GM18498 (cell line): ENCODE measurements at regions not wholly inside any gene's neighbourhood (a gene's known extent, or its start where the extent isn't known, plus 50 kb on each side); places are given as distances from the start of the nearest gene placed in this dataset.

Experiments used
- ATAC-seq: cut with Tn5 transposase; IDR thresholded peaks from one replicate; pipeline ENCODE4 v1.9.1; 2021; ENCODE audit warnings: mild to moderate bottlenecking, moderate library complexity; ENCODE audit not compliant: unreplicated experiment

DNA sequence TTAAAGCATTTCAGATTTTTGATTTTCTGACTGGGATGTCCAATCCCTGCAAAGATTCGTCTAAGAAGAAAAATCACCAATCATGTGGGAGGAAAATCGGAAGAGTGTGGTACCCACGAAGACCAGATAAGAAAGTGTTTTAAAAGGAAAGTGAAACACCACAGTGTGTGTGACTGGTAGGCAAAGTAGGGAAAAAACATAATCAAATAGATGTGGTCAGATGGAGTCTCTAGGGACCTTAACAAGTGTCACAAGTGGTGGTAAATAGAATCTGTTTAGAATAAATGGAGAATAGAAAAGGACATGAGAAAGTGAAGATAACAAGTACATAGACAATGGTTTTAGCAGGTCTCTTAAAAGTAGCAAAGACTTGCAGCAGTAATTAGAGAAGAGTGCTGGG lies 154.6 kb downstream of the SLC30A10 start:
- ATAC-seq, result peak; percentile 99

DNA sequence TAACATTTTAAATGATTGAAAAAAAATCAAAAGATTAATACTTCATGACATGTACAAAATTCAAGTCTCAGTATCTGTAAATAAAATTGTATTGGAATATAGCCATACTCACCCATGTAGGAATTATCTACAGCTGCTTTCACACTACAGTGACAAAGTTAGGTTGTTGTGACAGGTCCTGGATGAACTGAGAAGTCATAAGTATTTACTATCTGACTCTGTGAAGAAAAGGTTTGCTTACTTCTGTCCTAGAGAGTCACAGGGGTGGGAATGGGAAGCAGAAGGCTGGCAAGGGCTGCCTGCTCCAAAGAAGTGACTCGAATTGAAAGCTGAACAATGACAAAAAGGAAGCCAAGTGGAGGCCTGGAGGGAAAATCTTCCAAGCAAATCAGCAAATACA lies 155.2 kb downstream of the SLC30A10 start:
- ATAC-seq, result no peak

DNA sequence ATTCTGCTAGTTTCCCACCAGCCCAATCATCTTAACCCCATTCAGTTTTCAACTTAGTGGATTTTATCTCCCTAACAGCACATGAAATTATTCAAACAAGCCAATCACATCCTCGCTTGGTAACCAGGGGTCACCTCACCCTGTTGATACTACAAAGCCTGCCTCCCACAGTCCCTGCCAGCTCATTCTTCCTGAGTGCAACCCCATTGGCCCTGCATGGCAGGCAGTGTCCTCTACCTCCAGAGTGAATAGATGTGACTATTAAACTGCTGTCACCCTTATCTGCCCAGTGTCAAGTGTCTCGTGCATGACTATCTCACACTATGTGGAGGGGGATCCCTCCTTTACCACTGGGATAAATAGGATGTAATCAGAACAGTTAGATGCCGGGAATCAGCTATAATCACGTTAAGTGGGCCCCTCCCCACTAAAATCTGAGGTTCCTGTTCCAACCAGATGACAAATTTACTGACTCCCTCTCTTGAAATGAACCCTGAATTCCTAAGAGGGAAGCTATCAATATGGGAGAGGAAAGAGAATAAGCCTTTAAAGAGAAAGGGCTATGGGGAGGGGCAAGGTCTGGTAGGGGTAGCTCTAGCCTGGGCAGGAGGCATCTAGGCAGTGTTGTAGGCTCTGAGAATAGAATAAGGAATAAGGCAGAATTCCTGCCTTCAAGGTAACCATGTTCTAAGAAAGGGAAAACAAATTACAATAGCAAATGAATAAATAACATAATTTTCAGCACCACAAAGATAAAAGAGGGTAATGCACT lies 155.9 kb downstream of the SLC30A10 start:
- ATAC-seq, result no peak

DNA sequence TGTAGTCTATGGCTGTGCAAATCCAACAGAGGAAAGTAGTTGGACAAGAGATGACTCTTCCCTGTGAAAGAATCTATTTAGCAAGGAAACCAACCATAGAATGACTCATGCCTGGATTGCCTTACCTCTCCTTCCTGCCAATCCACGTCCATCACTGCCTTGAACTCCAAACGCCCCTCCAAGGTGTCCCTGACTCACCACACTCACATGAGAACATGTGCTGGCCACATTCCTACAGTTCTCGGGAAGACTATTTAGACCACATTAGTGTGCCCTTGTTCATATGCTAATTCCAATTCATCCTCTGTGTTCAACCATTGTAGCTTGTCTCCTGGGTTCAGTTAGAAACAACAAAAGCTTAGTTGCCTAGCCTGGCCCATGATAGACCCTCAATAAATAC lies 157.3 kb downstream of the SLC30A10 start:
- no peak for ATAC-seq

DNA sequence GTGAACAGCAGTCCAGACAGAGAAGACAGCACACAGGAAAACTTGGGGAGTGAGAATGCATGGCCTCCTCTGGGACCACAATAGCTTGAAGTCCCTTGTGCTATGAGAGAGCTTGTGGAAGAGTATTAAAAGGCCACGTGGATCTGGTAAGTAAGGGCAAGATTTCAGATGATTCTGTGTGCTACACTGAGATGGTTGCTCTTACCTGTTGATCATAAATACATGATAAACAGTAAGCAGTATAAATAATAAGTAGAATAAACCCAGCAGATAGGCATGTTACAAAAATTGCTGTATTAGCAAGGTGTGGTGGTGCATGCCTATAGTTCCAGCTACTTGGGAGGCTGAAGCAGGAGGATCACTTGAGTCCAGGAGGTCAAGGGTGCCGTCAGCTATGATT lies 150.4 kb upstream of the ZC3H11B start:
- no peak for ATAC-seq

DNA sequence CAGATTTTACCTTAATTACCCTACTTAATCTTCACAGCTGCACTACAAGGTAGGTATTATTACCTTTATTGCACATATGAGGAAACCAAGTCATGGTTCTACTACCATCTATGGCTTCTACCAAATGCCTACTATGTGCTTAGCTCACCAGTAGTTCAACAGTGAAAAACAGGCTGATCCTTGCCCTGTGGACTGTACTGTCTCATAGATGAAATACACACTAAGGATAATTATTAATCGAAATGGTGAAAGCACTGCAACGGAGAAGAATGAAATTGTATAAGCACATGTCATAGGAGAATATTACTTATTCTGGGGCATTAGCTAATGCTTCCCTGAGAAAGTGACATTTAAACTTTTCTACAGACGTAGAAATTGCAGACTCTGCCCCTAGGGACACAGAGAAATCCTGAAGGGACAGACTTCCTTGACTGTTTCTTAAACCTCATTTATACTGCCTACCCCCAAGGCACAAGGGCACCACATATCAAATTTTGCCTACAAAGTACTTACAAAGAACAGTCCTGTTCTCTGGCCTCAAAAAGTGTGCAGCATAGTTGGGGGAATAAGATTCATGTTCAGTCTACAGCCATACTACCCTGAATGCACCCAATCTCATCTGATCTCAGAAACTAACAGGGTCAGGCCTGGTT lies 148.4 kb upstream of the ZC3H11B start:
- no peak for ATAC-seq

DNA sequence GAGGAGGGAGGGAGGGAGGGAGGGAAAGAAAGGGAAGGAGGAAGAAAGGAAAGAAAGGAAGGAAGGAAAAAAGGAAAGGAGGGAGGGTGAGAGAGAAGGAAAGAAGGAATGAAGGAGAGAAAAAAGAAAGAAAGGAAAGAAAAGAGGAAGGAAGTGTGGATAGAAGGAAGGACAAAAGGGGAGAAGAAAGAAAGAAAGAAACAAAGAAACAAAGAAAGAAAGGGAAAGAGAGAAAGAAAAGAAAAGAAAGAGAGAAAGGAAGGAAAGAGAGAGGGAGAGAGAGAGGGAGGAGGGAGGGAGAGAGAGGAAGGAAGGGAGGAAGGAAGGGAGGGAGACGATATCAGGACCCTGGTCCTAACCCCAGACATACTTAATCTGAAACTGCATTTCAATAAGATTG lies 146.2 kb upstream of the ZC3H11B start:
- no peak for ATAC-seq

DNA sequence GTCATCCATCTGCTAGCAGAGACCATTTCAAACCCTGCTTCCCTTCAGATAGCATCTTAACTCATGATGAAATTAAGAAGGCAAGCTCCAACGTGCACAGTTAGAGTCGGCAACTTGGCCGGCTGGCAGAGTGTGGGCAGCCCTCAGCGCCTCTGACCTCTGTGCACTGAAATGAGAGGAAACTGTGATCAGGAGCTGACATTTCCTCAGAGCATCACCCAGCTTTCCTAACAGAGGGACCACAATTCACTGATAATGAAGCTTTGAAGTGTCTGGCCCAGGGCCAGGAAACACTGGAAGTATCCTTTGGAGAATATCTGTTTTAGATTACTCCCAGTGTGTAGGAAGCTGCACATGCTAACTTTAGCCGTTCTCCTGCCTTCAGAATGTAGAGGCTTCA lies 145.0 kb upstream of the ZC3H11B start:
- ATAC-seq, result no peak

DNA sequence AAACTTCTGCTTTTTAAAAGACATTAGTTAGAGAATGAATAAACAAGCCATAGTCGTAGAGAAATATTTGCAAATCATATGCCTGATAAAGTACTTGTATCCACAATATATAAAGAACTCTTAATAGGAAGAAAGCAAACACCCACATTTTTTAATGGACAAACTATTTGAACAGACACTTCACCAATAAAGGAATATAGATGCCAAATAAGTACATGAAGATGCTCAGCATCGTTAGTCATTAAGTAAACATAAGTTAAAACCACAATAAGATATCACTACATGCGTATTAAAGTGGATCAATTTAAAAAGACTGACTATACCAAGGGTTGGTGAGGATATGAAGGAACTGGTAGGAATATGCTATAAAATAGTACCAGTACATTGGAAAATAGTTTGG lies 142.3 kb upstream of the ZC3H11B start:
- ATAC-seq, result no peak

DNA sequence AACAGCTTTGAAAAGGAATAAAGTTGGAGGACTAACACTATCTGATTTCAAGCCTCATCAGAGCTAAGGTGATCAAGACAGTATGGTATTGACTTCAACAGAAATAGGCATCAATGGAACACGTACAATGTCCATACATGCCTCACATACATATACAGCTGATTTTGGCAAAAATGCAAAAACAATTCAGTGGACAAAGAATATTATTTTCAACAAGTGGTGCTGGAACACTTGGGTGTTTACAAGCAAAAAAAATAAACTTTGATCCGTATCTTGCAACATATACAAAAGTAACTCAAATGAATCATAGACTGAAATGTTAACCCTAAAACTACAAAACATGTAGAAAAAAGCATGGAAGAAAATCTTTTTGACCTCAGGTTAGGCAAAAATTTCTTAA lies 141.9 kb upstream of the ZC3H11B start:
- ATAC-seq, result no peak

DNA sequence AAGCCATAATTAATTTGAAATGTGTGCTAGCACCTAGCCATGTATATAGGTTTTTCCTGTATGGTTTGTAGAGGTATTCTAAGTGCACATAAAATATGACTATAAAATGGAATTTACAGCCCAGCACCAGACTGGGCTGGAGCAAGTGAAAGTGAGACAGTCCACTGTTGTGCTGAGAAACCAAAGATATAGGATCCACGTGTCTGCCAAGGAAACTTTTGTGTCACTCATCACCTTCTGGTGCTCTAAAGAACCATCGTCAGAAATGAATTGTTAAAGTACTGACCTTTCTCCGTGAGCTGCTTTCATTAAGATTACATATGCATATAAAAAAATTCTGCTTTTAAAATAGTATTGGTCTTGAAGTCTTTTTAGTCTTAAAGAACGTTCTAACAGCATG lies 141.0 kb upstream of the ZC3H11B start:
- ATAC-seq, result no peak

DNA sequence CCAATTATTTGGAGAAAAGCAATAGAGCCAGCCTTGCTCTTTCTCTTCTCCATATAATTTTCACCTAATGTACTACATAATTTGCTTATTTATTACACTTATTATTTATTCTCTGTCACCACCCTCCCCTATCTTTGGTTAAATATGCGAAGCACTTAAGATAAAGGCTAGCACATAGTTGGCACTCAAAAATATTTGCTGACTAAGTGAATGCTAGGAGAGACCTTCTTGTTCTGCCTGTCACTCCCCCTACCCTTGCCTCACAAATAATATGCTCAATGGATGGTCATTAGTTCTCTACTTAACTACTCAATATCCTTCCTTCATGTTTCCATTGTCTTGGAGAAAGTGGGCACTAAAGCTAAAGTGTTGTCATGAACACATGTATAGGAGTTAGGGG lies 139.7 kb upstream of the ZC3H11B start:
- no peak for ATAC-seq

DNA sequence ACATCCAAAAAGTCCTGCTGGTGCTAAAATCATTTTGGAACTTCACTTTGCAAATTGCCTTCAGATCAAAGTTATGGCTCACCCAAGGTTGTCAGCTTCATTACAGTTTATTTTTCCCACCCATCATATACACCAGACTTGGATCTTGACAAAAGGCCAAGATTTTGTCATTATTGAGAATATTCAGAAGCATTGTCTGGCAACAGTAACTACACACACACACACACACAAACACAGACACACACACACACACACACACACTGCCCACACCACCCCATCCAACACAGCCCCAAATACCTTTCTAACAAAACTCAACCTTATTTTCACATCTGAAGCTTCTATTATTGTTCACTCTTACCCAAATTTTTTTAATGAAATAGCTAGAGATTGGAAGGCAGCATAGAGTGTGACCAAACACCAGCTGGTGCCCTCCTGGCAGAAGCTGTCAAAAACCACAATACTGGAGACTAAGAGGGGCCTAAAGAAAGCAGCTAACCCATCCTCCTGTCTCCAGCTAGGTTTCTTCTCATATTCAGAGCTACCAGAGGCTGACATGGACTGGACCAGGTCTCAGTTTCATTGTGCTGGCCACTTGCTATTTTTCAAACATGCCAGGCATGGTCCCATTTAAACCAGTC lies 139.1 kb upstream of the ZC3H11B start:
- no peak for ATAC-seq

DNA sequence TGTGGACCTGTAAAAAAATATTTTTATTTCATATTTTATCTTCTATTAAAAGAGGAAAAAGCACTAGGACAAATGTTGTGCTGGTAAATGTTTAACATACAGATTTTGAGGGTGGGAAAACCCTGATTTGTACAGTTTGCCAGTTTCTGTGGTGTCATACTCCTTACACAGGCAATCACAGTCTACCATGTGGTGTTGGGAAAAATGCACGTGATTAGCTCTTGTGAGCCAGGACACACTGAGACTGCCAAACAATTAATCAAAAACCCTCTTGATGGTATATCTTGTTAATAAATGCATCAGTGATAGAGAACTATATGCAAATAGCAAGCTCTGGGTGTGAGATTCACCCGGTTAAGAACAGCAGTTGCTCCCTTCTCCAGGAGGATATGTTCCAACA lies 136.5 kb upstream of the ZC3H11B start:
- no peak for ATAC-seq

DNA sequence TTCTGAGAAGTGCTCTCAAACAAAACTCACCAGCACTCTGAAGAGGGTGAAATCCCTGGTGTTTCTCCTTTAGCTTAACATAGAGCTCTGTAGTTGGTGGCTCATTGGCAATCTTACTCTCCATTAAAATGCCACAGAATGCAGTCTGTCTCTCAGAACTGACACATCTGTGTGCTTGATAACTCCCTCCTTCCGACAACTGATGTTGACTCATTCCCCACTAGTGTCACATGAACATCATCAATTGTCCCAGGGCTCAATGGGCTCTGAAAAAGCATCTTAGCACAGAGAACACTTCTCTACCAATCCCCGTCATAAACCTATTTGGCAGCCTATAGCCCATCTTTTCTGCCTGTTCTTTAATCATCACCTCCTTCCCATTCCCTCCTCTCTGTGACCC lies 133.2 kb upstream of the ZC3H11B start:
- ATAC-seq, result no peak

DNA sequence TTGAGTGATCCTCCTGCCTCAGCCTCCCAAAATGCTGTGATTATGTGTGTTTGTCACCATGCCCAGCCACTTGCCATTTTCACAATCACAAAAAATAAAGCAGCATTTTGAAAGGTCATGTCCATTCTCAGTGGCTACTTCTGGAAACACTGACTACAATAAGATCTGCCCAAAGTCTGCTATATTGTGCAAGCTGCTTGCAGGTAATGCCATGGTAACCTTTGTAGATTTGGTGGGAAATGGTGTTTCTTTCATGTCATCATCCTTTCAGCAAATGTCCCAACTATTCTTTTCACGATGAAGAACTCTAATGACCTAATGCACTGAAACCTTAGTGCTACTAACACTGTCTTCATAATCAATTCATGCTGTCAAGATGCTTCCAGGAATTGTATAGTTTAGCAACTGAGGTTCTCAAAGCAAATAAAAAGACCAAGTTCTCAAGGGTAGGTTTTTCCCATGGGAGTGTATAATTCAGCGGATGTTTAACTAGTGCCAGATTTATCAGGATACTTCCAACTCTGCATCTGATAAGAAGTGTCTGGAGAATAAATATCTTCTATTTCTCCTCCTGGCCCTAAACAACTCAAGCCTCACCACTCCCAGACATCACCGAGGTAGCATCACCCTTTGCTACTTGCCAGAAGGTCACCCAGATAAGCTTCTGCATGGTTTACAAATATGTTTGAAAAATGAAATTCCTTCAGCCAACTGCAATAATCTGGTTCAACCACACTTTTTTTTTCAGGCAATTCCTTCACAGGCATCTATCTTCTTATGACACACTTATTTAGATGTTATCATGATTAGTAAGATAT lies 132.0 kb upstream of the ZC3H11B start:
- ATAC-seq, result no peak

DNA sequence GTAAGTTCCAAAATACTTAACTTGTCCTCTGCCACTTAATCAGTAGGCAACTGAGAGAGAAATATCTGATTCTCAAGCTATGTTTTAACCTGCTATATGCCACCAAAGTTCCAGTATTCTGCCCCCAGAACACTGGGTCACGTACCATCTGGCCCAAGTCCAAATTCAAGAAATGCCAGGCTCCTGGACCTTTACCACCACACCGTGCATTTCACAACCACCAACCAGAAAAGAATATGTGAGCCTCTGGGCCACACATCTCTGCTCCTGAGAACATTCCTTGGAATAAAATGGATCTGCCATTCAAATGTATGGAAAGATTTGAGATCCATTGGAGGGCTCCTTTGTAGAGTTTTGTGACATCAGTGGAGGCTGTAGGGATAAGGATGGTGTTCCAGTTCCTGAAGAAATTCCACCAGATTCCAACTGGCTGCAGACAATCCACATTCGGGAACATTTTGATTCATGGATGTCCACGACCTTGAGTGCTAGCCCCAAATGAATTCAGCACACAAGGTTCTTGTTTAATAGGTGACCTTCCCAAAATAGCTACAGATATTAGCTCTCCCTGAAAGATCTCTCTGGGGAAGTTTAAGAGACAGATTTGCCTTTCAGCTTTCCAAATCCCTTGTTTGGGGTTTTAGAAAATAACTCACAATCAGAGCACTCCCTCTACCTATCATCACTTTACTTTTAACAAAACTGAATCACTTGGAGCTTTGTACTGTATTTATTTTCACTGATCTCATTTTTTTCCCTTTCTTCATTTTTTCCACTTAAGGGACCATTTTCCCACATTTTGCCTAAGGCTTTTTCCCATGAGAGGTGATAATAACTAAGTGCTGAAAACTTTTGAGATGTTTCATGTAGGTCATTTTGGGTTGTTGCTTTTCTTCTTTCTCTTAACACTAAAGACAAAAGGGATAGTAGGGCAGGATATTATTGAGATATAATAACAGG lies 128.4 kb upstream of the ZC3H11B start:
- no peak for ATAC-seq

DNA sequence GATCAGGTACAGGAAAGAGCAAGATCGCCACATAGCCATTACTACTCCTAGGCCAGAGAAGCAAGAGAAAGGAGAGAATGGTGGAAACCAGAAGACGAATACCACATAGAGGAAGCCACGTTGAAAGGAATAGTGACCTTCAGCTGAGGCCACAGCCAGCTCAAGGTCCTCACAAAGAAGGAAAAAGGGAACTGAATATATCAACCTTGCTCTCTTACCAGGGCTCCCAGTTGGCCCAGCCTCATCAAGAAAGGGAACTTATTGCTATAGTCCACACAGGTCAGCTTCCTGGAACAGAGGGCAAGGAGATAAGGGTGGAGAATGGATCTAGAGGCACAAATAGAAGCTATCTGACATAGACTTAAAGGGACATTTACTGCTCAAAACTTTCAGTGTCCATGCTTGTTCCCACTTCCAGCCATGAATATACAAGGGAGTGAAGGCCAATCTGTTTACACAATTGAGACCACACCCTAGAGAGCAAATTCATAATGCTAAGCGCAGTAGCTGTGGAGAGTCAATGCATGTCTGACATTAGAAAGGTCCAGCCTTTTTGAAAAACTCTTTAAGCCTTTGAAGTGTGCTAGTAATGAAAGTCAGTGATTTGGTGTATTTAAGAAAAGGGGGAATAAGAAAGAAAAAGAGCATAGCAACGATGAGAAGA lies 120.7 kb upstream of the ZC3H11B start:
- no peak for ATAC-seq

DNA sequence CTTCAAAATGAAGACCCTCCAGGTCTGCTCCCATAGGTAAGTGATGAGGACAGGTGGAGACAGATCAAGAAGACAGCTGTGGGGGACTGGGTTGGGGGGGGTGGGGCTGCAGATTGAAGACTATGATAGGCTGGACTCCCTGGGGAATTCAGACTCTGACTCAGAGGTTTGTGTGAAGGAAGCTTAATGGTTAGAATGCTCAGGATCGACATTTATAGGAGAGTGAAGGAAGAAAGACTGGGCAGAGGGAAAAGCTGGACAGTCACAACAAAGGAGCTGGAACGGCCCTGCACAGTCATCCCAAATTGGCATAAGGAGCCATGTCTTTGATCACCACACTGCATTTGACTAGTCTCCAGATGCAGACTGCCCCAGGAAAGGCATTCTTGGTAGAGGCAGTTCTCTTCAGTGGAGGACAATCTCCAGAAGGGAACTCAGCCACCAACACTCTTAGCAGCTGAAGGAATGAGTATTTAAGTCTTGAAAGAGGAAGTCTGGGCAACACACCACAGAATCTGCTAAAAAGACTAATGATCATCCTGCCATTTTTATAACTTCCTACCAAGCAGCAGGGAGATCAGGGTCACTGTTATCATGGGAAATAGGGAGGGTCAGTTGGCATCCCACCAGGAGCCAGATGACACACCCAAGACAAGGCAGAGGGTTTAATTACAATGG lies 120.0 kb upstream of the ZC3H11B start:
- ATAC-seq, result no peak
